HG03175 (cell line): ENCODE measurements at regions not wholly inside any gene's neighbourhood (a gene's known extent, or its start where the extent isn't known, plus 50 kb on each side); places are given as distances from the start of the nearest gene placed in this dataset.
"Not testable (repeated sequence)": the region's sequence is repeated elsewhere in the genome, so short reads cannot be mapped to it uniquely, and the experiment has no call there.

Experiments used
- ATAC-seq: cut with Tn5 transposase; IDR thresholded peaks from one replicate; pipeline ENCODE4 v1.9.1; 2021; ENCODE audit warnings: mild to moderate bottlenecking, moderate library complexity; ENCODE audit not compliant: unreplicated experiment

- no peak for ATAC-seq
Measured at GRCh38 chr4:116343809-116344208, 741.6 kb downstream of the TRAM1L1 start.

- ATAC-seq, result no peak
Measured at GRCh38 chr4:116342143-116342542, 743.2 kb downstream of the TRAM1L1 start.

DNA sequence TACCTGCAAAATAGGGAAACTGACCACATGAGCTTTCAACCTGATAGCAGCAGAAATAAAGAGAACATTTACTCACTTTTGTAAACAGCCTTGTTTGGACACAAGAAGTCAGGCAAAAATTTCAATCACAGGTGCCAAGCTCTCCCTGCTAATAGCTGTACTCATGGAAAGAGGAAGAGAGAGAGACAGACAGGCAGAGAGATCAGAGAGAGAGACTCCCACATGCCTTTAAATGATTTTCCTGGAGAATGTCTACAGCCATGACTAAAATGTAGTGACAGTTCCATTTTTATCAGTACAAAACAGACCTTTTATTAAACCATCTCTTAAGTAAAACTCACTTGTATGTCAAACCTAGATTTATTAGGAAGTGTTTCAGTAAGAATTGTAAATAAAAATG lies 752.9 kb downstream of the TRAM1L1 start:
- ATAC-seq, result no peak

DNA sequence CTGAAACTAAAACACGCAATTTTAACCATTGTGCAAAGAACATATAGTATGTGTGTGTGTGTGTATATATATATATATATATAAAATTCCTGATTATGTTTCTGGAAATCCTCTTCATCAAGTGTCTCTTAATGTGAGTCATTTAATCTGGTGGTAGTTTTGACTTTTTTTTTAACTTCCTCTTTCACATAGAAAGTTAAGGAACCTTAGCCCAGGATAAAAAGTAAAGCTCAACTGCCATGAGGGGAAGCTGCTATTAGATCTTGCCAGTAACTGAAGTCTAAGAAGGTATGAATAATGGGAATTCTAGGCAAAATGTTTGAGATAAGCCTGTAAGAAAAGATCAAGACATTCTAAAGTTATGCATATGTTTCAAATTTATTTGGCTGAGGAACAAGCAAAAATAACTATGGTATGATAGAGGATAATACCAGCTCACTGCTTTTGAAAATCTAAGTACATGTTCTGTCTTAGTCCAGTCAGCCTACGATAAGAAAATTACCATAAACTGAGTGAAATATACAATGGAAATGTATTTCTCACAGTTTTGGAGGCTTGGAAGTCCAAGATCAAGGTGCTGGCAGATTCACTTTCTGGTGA lies 757.0 kb downstream of the TRAM1L1 start:
- ATAC-seq, result no peak

GRCh38 chr4:116323606-116324005 lies 761.8 kb downstream of the TRAM1L1 start:
- no peak for ATAC-seq

DNA sequence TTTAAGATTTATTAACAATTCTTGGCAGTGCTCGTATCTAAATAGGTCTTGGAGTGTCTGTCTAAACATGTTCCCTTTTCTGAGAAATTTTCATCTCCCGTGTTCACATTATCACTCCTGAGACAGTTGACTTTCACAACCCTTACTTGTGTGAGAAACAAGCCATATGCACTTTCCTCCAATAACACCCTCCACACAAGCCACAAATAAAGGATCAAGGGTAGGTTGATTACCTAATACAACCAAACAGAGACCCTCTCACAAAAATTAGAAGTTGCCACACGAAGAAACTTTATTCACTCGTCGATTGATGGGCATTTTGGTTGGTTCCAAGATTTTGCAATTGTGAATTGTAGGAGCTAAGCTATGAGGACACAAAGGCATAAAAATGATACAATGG lies 763.9 kb downstream of the TRAM1L1 start:
- no peak for ATAC-seq

- ATAC-seq, result no peak
Measured at GRCh38 chr4:116320859-116321258, 764.5 kb downstream of the TRAM1L1 start.

GRCh38 chr4:116303736-116304188 lies 781.6 kb downstream of the TRAM1L1 start:
- ATAC-seq, result no peak

- no peak for ATAC-seq
Measured at GRCh38 chr4:116302990-116303735, 782.2 kb downstream of the TRAM1L1 start.

GRCh38 chr4:116275006-116275405 lies 810.4 kb downstream of the TRAM1L1 start:
- ATAC-seq, result no peak

- ATAC-seq, result no peak
Measured at GRCh38 chr4:116272336-116272735, 813.0 kb downstream of the TRAM1L1 start.

DNA sequence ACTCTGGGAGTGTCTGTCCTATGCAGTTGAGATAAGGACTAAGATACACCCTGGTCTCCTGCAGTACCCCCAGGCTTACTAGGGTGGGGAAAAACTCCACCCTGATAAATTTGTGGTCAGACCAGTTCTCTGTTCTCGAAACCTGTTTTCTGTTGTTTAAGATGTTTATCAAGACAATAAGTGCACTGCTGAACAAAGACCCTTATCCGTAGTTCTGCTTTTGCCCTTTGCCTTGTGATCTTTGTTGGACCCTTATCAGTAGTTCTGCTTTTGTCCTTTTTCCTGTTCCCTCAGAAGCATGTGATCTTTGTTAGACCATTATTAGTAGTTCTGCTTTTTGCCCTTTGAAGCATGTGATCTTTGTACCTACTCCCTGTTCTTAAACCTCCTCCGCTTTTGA lies 824.4 kb downstream of the TRAM1L1 start:
- not testable (repeated sequence) for ATAC-seq

GRCh38 chr4:116244771-116245170 lies 840.6 kb downstream of the TRAM1L1 start:
- no peak for ATAC-seq

DNA sequence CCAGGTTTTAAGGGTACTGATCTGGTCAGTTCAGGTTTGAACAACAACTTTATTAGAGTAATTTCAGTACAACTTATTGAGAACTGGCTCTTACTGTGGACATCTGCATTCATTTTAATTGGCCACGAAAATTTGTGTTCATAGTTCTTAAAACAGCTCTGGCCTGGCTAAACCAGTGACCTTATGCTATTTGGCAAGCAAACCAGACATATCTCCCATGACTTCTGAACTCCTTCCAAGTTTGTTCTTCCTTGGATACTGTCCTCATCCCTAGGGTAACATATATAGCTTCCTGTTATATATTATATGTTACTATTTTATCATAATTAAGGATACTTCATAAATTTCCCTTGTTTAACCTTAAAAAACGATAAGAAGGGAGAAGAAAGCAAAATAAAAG lies 841.9 kb downstream of the TRAM1L1 start:
- no peak for ATAC-seq

DNA sequence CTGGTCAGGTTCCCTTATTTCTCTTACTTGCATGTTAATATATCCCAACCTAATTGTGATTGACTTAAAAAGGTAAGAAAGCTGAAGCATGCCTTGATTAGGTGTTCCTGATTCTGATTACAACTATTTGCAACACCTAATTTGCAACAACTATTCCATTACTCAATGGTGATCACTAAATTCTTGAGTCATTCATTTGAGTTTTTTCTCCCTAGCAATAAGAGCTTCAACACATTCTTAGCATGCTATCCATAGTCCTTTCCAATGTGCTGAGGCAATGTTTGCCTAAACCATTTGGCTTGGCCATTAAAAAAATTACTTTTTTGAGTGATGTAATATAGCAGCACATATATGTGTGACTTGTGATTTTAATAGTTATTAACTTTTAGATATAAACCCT lies 851.4 kb downstream of the TRAM1L1 start:
- ATAC-seq, result no peak

GRCh38 chr4:116231999-116232398 lies 853.4 kb downstream of the TRAM1L1 start:
- not testable (repeated sequence) for ATAC-seq

DNA sequence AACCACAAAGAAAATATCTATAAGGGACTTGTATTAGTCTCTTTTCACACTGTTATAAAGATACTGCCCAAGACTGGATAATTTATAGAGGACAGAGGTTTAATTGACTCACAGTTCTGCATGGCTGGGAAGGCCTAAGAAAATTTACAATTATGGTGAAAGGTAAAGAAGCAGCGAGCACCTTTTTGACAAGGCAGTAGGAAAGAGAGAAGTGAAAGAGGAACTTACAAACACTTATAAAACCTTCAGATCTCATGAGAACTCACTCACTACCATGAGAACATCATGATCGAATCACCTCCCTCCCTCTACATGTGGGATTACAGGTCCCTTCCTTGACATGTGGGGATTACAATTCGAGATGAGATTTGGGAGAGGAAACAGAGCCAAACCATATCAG lies 856.0 kb downstream of the TRAM1L1 start:
- ATAC-seq, result no peak

DNA sequence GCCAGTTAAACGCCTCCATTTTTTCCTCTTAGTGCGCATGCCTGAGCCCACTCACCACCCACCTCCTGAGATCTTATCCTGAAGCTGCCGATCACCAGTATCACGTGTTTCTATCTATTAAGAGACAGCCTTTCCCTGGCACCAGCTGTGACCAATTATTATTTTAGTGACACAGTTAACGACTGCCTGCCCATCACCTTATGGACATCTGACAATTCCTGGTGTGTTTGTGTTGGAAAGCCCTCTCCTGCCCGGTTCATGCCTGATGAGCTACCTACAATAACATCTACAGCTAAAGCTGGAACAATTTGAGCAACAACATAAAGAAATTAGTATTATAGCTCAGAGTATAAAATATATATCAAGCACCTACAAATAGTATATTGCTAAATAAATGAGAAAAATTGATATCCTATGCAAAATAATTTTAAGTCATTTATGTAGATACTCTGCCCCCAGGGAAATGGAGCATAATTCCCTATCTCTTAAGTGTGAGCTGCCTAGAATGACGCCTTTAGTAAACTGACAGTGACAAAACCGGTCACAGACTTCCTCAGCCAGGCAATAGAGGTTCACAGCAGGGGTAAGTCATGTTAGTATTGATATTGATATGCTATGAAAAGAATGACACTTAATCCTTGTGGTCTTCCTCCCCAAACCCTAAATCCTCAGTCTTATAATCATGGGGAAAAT lies 862.2 kb downstream of the TRAM1L1 start:
- no peak for ATAC-seq

DNA sequence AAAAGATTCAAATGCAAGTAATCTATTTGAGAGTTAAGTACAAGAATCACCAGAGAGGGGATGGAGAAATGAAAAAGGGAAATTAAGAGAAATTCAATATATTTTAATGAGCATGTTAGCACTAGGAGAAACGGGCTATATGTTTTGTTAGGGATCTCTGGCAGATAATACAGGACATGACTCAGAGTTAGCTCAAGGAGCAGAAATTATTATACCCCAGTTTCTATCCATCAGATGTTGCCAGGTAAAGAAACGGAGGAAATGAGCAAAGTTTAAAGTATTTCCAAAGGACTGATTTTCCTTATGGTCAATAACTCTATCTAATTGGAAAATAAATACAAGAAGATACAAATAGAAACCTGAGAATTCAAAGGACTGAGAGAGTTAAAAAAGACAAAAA lies 867.6 kb downstream of the TRAM1L1 start:
- no peak for ATAC-seq

DNA sequence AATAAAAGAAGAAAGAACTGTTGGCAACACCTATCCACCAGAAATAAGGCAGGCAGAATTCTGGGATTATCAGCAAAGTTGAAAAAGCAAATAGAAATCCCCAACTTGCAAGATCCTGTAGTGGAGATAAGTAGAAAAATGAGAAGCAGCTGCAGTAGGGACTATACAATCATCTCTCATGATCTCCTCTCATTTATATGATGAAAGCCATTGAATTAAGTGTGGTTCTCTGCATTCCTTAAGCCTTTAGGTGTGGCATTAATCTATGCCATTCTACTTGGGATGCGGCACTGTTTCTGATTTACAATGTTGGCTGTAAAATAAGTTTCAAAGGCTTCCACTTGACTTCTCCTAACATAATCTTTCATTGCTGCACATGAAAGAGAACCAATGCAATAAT lies 869.8 kb downstream of the TRAM1L1 start:
- no peak for ATAC-seq

DNA sequence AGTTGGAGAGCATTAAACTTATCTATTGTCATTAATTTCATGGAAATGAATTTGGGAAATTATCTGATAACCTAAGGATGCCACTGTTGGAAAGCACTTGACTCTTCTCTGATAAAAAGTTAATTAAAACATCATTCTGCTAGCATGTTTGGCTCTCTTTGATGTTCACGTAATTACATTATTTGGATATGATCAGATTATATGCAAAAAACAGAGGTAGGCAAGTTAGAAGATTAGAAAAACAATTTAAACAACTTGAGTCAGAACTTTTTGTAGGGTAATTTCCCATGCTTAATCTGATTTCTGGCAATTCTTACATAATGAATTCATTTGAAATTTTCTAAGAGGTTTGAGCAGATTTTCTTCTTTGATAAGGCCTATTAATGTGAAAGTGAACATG lies 882.9 kb downstream of the TRAM1L1 start:
- no peak for ATAC-seq

DNA sequence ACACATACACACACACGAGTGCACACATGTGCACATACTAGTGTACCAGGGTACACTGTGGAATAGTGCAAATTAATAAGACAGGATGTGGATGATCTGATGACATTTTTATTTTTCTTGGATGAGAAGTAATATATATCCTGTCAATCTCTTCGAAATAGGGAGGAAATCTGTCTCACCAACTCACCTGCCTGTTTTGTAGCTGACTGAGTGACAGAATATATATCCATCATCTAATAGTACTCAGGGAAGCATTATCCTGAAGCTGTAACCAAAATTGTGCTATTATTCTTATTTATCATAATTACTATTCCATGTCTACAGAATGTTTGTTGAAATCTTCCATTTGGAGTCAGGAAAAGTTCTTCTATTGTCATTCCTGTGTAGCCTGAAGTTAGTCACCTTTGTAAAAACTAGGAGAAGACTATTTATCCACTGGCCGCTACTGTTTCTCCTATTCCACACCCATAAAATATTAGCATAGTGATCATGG lies 888.0 kb downstream of the TRAM1L1 start:
- ATAC-seq, result no peak
